PC-3 (cell line): ENCODE measurements at regions not wholly inside any gene's neighbourhood (a gene's known extent, or its start where the extent isn't known, plus 50 kb on each side); places are given as distances from the start of the nearest gene placed in this dataset.

ENCODE experiments used
- ATAC-seq: fragments of 200-7000 bp; cut with Tn5 transposase; 2 replicates; pipeline ENCODE4 v1.9.1; 2020; ENCODE audit warnings: mild to moderate bottlenecking, moderate library complexity
- BruUV-seq: library from RNA; stranded (reverse); fragments of 400-500 nt; replicated peaks from 2 replicates; lab custom pipeline; 2021; lab: Mats Ljungman, UMichigan
- CTCF ChIA-PET: fragments of 300-600 bp; sonication (Branson Sonifier 250); formaldehyde crosslinking; loops from one replicate; lab custom pipeline; 2022; ENCODE audit warnings: antibody characterized with exemption; lab: Charles Lee
- POLR2A ChIA-PET: fragments of 300-600 bp; sonication (Branson Sonifier 250); formaldehyde crosslinking; loops from one replicate; lab custom pipeline; 2022; ENCODE audit warnings: antibody characterized with exemption; ENCODE audit not compliant: unreplicated experiment; lab: Charles Lee
- DNase-seq: peaks from one replicate; pipeline ENCODE4 v3.0.0-alpha.2; 2015
- H2AFZ ChIP-seq: fragments of 300-600 bp; sonication (generic); 2 replicates; pipeline ENCODE4 v1.6.0; 2016; ENCODE audit warnings: antibody characterized with exemption, low read length
- H3F3A ChIP-seq: fragments of 300-600 bp; sonication (generic); one replicate; pipeline ENCODE4 v1.6.0; 2017; ENCODE audit warnings: antibody characterized with exemption, low read length, control low read depth, mild to moderate bottlenecking; ENCODE audit not compliant: unreplicated experiment
- H3K27ac ChIP-seq: fragments of 300-600 bp; sonication (generic); 2 replicates; pipeline ENCODE4 v1.5.1; 2016; ENCODE audit warnings: mild to moderate bottlenecking, low read length
- H3K27me3 ChIP-seq: fragments of 300-600 bp; sonication (generic); 2 replicates; pipeline ENCODE4 v1.6.1; 2016; ENCODE audit warnings: low read length, mixed read lengths
- H3K36me3 ChIP-seq: fragments of 300-600 bp; sonication (generic); 2 replicates; pipeline ENCODE4 v1.6.1; 2016; ENCODE audit warnings: low read depth, mixed run types, low read length, mixed read lengths
- H3K4me1 ChIP-seq: fragments of 300-600 bp; sonication (generic); 2 replicates; pipeline ENCODE4 v1.5.1; 2016; ENCODE audit warnings: low read length; ENCODE audit not compliant: insufficient read depth
- H3K4me2 ChIP-seq: fragments of 300-600 bp; sonication (generic); 2 replicates; pipeline ENCODE4 v1.6.0; 2016; ENCODE audit warnings: low read length
- H3K4me3 ChIP-seq: fragments of 300-600 bp; sonication (generic); 2 replicates; pipeline ENCODE4 v1.5.1; 2016; ENCODE audit warnings: mild to moderate bottlenecking, low read length, mixed read lengths
- H3K79me2 ChIP-seq: fragments of 300-600 bp; sonication (generic); 2 replicates; pipeline ENCODE4 v1.6.1; 2017; ENCODE audit warnings: low read length, mixed read lengths
- H3K9ac ChIP-seq: fragments of 300-600 bp; sonication (generic); 2 replicates; pipeline ENCODE4 v1.6.0; 2016; ENCODE audit warnings: mild to moderate bottlenecking, low read length
- H3K9me2 ChIP-seq: fragments of 300-600 bp; sonication (generic); replicated peaks from 2 replicates; pipeline ENCODE4 v1.6.1; 2016; ENCODE audit warnings: mixed run types, low read length, mixed read lengths
- H3K9me3 ChIP-seq: fragments of 300-600 bp; sonication (generic); 2 replicates; pipeline ENCODE4 v1.6.1; 2016; ENCODE audit warnings: low read length, mixed read lengths
- H4K20me1 ChIP-seq: fragments of 300-600 bp; sonication (generic); 2 replicates; pipeline ENCODE4 v1.6.1; 2016; ENCODE audit warnings: low read length, mixed read lengths
- EZH2 ChIP-seq: fragments of 300-600 bp; sonication (generic); IDR thresholded peaks from one replicate; pipeline ENCODE4 v1.6.1; 2017; ENCODE audit warnings: antibody characterized with exemption, mild to moderate bottlenecking, low read length; ENCODE audit not compliant: unreplicated experiment
- EZH2phosphoT487 ChIP-seq: fragments of 300-600 bp; sonication (generic); IDR thresholded peaks from 2 replicates; pipeline ENCODE4 v1.6.1; 2018; ENCODE audit warnings: mild to moderate bottlenecking, antibody characterized with exemption, low read length, borderline replicate concordance
- intact Hi-C: fragments of 100-400 bp; cut with micrococcal nuclease; formaldehyde crosslinking; loops from 2 replicates; pipeline ENCODE4 v1.9.0; 2023
- TF ChIP-seq, protein P1 (sequence below): fragments of 300-600 bp; sonication (generic); conservative IDR thresholded peaks from 2 replicates; pipeline ENCODE4 v1.5.1; 2017; ENCODE audit warnings: antibody characterized with exemption, low read depth, mild to moderate bottlenecking, low read length

DNA sequence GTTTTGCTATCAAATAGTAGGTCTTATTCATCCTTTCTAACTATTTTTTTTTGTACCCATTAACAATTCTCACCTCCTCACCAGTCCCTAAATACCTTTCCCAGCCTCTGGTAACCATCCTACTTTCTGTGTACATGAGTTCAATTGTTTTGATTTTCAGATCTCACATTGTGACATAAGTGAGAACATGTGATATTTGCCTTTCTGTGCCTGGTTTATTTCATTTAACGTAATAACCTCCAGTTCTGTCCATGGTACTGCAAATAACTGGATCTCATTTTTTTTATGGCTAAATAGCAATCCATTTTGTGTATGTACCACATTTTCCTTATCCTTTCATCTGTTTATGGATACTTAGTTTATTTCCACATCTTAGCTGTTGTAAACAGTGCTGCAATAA, 181.9 kb upstream of the KIF2B start:
- Histone ChIP-seq H2AFZ (no peak overlapping the region), H4K20me1 (no peaks in the 10 kb centered on the region), H3K9me2 (no peaks in the 10 kb centered on the region), H3K27ac (no peak overlapping the region), H3K36me3 (no peaks in the 10 kb centered on the region), H3K27me3 (no peaks in the 10 kb centered on the region), H3K9me3 (peaks cover 24% of the 10 kb centered on the region; the same call in 1 of the 2 replicates), H3F3A (no peaks in the 10 kb centered on the region), H3K4me2 (no peak overlapping the region), H3K9ac (no peak overlapping the region), H3K4me1 (no peaks in the 10 kb centered on the region), H3K4me3 (no peak overlapping the region), H3K79me2 (no peaks in the 10 kb centered on the region)
- ChIA-PET CTCF (no interaction called here), POLR2A (no interaction called here)
- no TSS peak for BruUV-seq
- ATAC-seq (no peak), DNase-seq (no peak)
- intact Hi-C loops: no loop called here
- TF ChIP-seq EZH2phosphoT487 (no peak), EZH2 (no peak)
- TF ChIP-seq, protein P1, sequence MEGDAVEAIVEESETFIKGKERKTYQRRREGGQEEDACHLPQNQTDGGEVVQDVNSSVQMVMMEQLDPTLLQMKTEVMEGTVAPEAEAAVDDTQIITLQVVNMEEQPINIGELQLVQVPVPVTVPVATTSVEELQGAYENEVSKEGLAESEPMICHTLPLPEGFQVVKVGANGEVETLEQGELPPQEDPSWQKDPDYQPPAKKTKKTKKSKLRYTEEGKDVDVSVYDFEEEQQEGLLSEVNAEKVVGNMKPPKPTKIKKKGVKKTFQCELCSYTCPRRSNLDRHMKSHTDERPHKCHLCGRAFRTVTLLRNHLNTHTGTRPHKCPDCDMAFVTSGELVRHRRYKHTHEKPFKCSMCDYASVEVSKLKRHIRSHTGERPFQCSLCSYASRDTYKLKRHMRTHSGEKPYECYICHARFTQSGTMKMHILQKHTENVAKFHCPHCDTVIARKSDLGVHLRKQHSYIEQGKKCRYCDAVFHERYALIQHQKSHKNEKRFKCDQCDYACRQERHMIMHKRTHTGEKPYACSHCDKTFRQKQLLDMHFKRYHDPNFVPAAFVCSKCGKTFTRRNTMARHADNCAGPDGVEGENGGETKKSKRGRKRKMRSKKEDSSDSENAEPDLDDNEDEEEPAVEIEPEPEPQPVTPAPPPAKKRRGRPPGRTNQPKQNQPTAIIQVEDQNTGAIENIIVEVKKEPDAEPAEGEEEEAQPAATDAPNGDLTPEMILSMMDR: no peak

DNA sequence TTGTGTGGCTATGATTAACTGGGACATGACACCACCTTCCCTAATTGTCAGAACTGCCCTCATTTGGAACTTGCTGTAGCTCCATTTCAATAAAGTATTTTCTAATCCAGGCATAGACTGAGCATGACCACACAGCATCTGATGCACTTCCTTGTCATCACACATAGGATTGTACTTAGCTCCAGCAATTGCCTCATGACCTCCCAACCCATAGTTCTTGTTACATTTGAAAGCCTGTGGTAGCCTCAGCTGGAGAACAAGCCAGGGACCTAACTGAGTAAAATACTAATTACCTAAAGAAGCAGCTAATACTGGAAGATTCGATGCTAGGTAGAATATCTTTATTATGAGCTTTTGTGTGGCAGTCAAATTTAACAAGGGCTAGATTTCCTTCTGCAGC, 187.3 kb upstream of the KIF2B start:
- H3K36me3 ChIP-seq: no peaks in the 10 kb centered on the region
- no peak for ATAC-seq
- H3K4me2 ChIP-seq: no peak overlapping the region
- TF ChIP-seq, protein P1: no peak
- no peak for TF ChIP-seq EZH2
- no peak for TF ChIP-seq EZH2phosphoT487
- no peaks in the 10 kb centered on the region for H3K27me3 ChIP-seq
- no peaks in the 10 kb centered on the region for H3K9me2 ChIP-seq
- ChIA-PET CTCF (no interaction called here), POLR2A (no interaction called here)
- H3K27ac ChIP-seq: no peak overlapping the region
- H3K9ac ChIP-seq: no peak overlapping the region
- no TSS peak for BruUV-seq
- no peaks in the 10 kb centered on the region for H3K79me2 ChIP-seq
- H3K4me1 ChIP-seq: no peaks in the 10 kb centered on the region
- no peaks in the 10 kb centered on the region for H4K20me1 ChIP-seq
- peaks cover 16% of the 10 kb centered on the region; the same call in 1 of the 2 replicates for H3K9me3 ChIP-seq
- no peak overlapping the region for H3K4me3 ChIP-seq
- H2AFZ ChIP-seq: no peak overlapping the region
- intact Hi-C loops: no loop called here
- no peaks in the 10 kb centered on the region for H3F3A ChIP-seq
- DNase-seq: no peak

DNA sequence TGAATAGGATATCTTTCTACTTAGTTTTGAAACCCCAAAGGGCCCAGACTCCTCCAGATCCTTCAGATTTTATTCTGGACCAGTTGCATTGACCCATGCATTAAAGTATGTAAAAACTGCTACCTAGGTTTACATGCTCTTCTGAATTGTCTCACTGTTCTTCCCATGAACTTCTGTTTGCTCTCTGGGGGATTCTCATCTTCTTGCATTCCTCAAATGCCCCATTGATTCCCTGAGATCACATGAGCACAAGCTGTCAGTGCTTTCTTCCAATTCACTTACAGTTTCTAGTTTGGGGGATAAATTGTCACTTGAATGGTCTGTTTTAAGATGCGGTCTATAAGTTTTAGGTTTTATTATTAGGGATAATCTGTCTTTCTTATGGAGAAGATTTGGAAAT, 188.9 kb upstream of the KIF2B start:
- H3K9me2 ChIP-seq: no peaks in the 10 kb centered on the region
- DNase-seq: no peak
- POLR2A ChIA-PET: no interaction called here
- H3K4me2 ChIP-seq: no peak overlapping the region
- no peaks in the 10 kb centered on the region for H3K36me3 ChIP-seq
- no peak overlapping the region for H2AFZ ChIP-seq
- H4K20me1 ChIP-seq: no peaks in the 10 kb centered on the region
- CTCF ChIA-PET: no interaction called here
- no peaks in the 10 kb centered on the region for H3K4me1 ChIP-seq
- H3K27me3 ChIP-seq: no peaks in the 10 kb centered on the region
- intact Hi-C loops: no loop called here
- peaks cover 21% of the 10 kb centered on the region; the same call in 1 of the 2 replicates for H3K9me3 ChIP-seq
- no peak overlapping the region for H3K4me3 ChIP-seq
- no peak for ATAC-seq
- no peak overlapping the region for H3K9ac ChIP-seq
- no peaks in the 10 kb centered on the region for H3K79me2 ChIP-seq
- TF ChIP-seq EZH2phosphoT487: no peak
- no peak for TF ChIP-seq EZH2
- TF ChIP-seq, protein P1: no peak
- no TSS peak for BruUV-seq
- no peak overlapping the region for H3K27ac ChIP-seq
- no peaks in the 10 kb centered on the region for H3F3A ChIP-seq
